Fibroblast of skin of back (primary cell): ENCODE measurements at regions not wholly inside any gene's neighbourhood (a gene's known extent, or its start where the extent isn't known, plus 50 kb on each side); places are given as distances from the start of the nearest gene placed in this dataset.

Experiments
- DNase-seq: peaks from one replicate; pipeline ENCODE4 v3.0.0-alpha.2; 2013

DNA sequence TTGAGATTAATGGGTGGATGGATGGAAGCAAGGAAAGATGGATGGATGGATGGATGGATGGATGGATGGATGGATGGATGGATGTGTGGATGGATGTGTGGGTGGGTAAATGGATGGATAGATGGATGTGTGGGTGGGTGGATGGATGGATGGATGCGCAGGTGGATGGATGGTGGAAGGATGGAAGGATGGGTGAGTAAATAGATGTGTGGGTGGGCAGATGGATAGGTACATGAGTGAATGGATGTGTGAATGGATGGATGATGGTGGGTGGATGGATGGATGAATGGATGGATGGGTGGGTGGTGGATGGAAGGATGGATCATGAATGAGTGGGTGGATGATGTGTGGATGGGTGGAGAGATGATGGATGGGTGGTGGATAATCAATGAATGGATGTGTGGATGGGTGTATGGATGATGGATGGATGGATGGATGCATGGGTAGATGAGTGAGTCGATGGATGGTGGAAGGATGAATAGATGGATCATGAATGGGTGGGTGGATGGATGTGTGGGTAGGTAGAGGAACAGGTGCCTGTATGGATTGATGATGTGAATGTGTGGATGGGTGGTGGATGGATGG is 375.2 kb downstream of the BRD1 start:
- DNase-seq, result no peak

- no peak for DNase-seq
Measured at GRCh38 chr22:49451070-49451840, 376.4 kb downstream of the BRD1 start.

- no peak for DNase-seq
Measured at GRCh38 chr22:49450498-49450897, 377.2 kb downstream of the BRD1 start.

DNA sequence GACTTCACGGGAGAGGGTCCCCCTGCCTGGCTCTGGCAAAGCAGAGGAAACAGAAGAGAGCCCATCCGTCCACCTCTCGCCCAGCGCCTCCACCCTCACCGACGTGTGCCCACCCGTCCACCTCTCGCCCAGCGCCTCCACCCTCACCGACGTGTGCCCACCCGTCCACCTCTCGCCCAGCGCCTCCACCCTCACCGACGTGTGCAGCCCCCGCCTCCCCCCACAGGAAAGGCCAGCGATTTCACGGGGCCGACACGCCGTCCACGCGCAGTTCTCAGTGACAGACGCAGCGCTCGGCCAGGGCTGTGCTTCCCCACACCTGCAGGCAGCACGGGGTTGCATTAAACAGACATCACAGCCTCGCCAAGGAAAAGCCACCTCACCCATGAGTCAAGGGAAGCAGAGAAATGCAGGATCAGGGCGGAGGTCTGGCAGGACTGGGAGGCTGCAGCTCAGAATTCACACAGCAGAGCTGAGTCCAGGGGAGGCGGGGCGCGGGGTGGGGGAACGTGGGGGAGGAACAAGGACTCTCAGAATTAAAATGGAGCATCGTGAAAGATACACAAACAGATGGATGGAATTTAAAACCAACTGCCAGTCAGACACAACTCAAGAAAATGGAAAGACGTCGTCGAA is 377.7 kb downstream of the BRD1 start:
- DNase-seq, result peak; percentile 42

DNA sequence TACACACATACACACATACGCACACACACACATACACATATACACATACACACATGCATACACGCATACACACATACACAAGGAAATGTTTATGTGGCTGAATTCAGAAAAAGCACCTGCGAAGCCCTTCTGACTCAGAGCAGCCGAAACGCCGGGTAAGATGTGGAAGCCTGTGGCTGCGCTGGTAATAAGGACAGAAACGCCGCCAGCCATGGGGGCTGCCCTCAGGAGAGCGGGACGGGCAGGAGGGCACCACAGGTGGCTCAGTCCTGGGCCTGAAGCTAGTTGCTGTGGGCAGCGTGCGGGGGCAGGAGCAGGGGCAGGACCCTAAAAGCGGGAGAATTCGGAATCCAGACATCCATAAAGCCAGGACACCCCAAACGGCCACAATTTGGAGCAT is 378.3 kb downstream of the BRD1 start:
- no peak for DNase-seq

GRCh38 chr22:49448526-49448925 is 379.1 kb downstream of the BRD1 start:
- DNase-seq, result no peak

GRCh38 chr22:49447837-49448236 is 379.8 kb downstream of the BRD1 start:
- no peak for DNase-seq

DNA sequence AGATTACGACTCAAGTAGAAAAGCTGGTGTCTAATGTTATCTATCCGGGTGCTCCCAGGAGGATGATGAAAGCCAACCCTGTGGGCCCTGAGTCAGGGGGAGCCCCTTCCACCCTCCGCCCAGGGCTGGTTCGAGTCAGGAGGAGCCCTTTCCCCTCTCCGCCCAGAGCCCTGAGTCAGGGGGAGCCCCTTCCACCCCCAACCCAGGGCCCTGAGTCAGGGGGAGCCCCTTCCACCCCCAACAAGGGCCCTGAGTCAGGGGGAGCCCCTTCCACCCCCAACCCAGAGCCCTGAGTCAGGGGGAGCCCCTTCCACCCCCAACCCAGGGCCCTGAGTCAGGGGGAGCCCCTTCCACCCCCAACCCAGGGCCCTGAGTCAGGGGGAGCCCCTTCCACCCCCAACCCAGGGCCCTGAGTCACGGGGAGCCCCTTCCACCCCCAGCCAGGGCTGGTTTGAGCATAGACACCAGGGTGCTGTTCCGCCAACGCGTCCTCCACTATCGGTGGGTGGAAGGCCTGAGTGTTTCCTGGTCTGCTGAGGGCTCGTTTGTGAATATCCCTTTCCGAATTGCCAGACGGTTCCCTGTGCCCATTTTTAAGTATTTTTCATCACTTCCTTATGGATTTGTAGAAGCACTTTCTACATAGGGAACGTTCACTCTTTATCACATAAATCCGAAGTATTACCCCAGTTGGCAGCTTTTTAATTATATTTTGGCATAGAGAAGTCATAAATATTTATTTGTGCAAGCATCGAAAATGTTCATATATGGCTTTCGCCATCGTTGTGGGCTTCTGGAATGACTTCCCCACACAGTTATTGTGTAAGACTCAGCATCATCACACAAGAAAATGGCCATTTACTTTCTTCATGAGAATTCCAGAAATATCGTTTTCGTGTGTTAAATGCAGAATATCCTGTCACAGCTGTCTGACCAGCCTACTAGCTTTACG is 380.6 kb downstream of the BRD1 start:
- no peak for DNase-seq

DNA sequence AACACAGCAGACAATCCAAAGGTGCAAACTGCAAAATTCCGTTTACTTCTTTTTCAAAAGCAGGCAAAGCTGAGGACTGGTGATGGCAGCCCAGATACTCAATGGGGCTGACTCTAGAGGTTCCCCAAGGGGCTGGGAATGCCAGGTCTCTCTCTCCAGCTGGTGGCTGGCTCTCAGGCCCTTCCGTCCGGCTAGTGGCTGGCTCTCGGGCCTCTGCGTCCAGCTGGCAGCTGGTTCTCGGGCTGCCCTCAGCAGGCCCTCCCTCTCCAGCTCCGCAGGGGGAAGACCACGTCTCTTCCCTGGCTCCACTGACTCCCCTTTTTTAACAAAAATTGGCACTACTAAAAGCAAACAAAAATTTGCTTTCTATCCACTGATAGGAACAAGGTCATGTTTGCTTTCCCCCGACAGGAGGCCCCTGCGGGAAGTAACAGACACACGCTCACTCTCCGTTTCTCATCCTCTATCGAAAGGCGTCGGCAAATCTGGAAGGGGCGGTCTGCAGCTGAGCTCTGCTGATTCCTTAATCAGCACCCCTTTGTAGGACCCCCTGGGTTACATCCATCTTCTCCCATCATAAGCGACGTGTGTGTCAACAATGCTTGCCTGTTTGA is 381.4 kb downstream of the BRD1 start:
- no peak for DNase-seq

GRCh38 chr22:49444781-49445180 is 382.9 kb downstream of the BRD1 start:
- DNase-seq, result no peak

GRCh38 chr22:49440931-49441330 is 386.7 kb downstream of the BRD1 start:
- DNase-seq, result no peak

DNA sequence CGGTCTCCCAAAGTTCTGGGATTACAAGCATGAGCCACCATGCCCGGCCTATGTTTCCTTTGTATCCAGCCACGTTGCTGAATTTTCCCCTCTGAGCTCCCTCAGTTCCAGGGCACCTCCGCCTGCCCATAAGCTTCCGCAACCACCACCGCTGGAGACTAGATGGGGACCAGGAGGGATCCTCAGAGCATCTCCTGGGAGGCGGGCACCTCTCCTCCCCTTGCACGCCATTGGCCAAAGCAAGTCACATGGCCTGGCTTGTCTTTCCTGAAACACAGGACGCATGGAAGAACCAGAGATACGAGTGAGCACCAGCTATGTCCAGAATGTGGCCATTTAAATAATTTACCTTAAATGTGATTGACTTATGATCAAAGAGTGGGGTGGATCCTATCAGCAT is 388.3 kb downstream of the BRD1 start:
- no peak for DNase-seq

DNA sequence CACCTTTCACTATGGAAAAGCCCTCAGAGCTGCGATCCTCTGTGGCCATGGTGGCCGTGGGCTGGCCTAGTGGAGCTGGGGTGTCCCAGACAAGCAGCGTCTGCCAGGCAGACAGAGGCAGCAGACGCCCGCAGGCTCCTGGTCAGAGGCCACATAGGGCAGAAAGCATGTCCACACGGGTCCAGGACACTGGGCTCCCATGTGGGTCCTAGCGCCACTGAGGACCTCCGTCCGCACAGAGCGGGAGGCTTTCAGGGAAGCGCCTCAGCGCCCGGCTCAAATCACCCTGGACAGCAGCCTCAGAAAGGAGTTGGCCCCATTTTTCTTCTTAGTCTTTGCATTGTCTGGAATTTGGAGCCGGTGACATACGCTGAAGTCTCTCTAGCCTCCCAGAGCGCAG is 389.7 kb downstream of the BRD1 start:
- no peak for DNase-seq

- no peak for DNase-seq
Measured at GRCh38 chr22:49437356-49437755, 390.3 kb downstream of the BRD1 start.

DNA sequence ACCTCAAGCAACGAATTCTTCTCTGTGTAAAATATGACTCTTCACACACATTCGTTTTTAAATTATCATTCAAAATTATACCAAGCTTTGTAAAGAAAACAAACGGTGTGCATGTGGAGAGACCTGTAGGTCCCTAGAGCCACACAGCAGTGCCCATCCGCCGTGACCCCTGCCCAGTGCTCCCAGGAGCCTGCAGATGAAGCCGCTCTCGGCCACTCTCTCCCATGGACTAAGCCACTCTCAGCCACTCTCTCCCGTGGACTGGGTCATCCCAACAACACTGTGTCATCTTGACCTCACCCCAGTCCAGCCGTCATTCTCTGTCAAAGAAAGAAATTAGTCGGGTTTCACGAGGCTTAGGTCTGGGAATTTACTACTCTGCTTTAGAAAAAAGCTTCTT is 391.6 kb downstream of the BRD1 start:
- no peak for DNase-seq

GRCh38 chr22:49435596-49435995 is 392.1 kb downstream of the BRD1 start:
- DNase-seq, result no peak

DNA sequence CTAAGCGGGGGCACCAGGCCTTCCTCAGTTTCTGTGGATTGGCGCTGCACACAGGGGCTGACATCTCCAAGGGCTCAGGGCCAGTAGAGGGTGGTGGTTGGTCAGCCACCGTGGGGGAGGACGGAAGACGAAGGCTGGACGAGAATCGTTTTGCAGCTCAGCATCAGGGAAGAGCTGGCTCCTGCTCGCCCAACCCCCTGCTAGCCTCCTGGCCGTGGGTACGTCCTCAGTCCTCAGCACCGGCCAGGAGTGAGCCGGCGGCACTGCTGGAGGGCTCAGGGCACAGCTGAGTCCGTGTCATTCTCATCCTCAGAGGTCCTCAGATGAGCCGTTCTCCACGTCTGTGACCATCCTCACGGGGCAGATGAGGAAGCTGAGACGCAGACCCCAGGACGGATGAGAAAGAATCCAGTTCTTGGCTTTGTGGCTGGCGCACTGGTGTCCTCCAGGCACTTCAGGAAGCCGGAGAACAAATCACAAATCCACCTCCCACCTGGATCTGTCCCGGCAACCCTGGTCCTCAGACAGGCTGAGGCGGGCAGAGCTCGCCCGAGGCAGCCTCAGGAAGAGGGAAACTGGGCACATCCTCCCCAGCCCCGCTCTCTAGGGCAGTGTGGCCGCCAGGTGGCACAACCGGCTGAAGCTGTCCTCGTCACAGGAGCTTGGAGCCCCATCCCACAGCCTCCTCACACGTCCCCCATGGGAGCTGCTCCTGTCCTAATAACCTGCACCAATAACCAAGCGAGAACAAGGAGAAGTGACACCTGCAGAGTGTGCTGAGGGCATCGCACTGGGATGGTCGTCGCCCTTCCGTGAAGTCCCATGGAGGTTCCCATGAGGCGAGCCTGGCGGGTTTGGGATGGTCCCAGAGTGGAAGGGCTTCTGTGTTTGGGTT is 393.7 kb downstream of the BRD1 start:
- no peak for DNase-seq

DNA sequence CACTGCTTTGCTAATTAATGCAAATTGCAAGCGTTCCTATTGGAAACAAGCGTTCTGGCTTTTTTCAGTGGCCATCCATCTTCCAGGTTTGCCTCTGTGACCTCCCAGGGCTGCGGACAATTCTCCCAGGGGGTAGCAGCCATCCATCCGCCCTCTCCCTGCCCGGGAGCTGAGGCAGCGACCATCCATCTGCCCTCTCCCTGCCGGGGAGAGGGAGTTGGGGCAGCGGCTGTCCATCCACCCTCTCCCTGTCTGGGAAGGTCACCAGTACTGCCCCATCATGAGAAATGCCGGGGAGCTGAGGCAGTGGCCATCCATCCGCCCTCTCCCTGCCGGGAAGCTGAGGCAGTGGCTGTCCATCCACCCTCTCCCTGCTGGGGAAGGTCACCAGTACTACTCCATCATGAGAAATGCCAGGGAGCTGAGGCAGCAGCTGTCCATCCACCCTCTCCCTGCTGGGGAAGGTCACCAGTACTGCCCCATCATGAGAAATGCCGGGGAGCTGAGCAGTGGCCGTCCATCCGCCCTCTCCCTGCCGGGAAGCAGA is 394.7 kb downstream of the BRD1 start:
- no peak for DNase-seq

DNA sequence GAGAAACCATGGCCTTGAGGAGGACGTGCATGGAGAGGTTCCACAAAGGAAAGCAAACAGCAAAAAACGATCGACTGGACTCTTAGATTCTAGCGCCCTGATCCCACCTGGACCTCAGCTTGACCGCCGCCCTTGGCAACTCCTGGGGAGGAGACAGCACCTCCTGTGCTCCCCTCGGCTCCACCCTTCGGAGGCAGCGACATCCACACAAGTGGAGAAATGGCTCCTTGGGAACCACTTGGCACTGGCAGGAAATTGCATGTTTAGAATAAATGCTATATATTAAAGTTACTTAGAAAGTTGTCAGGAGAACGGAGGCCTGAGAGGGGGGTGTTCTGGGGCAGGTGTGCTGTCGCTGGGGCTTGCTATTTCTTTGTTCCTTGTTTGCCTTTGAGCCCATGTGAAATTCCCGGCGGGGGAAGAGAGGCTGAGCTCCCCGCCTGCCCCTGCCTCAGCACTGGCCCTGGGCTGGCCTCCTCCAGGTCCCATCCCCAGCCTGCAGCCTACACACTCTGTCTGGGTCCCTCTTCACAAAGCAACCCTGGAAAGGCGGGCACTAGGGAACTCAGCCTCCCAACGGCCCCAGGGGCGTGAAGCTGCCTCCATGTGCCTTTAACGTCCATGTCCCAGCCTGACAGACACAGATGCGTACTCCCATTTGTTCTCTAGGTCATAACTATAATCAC is 395.3 kb downstream of the BRD1 start:
- no peak for DNase-seq

- no peak for DNase-seq
Measured at GRCh38 chr22:49431551-49431950, 396.1 kb downstream of the BRD1 start.
